HG03280 (cell line): ENCODE measurements at regions not wholly inside any gene's neighbourhood (a gene's known extent, or its start where the extent isn't known, plus 50 kb on each side); places are given as distances from the start of the nearest gene placed in this dataset.

Experiments
- ATAC-seq: cut with Tn5 transposase; IDR thresholded peaks from one replicate; pipeline ENCODE4 v1.9.1; 2021; ENCODE audit warnings: mild to moderate bottlenecking, moderate library complexity; ENCODE audit not compliant: unreplicated experiment

DNA sequence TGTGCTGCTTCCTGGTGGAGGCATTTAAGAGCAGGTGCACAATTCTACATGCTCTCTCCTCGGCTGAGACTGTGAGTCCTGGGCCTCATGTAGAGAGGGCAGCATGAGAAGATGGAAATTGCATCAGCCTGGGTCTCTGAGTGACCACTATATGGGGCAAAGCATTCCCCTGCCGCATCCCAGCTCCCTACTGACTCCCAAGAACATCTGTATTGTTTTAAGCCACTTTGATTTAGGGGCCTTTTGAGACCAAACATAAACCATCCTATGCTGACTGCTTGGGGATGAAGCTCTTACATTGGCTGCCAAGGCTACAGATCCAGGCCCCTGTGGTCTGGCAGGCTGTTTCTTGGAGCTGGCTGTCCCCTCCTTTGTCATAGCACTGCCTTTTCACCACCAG is 101.3 kb upstream of the TBX20 start:
- no peak for ATAC-seq

DNA sequence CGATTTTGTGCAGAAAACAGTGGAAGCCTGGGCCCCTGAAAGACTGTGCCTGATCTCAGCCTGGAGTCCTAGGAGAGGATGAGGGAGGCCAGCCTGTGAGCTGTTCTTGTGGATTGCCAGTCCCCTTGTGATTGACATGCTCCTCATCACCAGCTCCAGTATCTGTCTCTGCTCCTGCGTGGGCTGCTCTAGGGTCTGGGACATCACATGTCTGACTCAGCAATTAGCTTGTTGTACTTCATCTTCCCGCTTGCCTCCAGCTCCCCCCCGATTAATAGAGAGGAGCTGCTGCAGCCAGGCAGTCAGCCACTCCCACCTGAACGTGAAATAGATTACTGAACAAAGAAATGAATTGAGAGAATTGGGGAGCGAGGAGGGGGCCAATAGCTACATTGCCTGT is 99.6 kb upstream of the TBX20 start:
- ATAC-seq, result no peak

DNA sequence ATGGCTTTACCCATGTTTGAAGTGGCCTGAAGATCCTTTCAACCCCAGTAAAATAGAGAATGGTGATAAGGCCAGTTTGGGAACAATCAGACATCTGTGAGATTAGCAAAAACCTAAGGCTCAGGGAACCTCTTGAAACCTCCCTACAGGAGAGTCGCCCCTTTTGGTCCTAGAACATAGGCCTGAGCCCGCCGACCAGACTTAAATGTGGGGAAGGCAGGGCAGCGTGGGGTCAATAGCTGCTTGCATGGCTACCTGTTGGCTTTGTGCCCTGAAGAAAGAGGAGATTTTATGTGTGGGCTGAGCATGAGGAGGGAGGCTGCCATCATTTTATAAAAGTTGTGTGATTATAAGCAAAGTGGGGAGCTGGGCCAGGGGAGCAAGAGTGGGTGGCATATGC is 97.6 kb upstream of the TBX20 start:
- ATAC-seq, result no peak

DNA sequence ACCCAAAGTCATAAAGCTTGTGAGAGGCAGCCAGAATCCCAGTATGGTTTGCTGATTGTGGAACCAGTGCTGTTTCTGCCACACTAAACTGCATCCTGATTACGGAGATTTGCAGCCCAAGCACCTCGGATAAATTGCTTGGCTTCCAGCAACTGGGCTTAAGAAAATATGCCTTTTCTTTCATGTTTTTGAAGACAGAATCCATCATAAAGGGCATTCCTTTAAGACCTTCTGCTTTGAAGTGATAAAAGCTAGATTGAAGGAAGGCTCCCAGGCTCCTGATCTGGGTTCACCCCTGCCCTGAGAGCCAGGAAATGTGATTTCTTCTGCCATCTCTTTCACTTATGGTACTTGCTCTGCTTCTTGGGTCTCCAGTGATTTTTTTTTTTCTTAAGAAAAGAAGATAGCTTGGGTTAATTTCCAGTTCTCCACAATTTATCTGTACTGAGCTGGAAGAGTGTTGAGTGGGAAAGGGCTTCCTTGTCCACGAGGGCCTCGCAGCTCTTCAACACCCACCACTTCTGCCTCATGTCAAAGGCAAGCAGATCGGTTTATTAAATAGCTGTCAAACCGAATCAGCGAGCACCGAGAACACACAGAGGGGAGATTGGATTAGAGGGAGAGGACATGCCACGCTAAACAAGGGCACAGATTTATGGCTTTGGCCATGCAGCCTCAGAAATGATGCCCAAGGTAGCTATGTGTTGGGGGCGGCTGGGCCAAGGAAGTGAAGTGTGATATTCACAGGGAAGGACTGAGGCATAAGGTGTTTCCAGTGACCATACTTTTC is 94.9 kb upstream of the TBX20 start:
- ATAC-seq, result no peak

DNA sequence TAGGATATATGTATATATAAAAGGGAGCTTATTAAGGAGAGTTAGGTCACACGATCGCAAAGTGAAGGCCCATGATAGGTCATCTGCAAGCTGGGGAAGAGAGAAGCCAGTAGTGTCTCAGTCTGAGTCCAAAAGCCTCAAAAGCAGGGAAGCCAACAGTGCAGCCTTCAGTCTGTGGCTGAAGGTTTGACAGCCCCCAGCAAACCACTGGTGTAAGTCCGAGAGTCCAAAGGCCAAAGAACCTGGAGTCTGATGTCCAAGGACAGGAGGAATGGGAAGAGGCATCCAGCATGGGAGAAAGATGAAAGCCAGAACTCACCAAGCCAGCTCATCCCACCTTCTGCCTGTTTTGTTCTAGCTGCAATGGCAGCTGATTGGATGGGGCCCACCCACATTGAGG is 88.9 kb upstream of the TBX20 start:
- ATAC-seq, result no peak

DNA sequence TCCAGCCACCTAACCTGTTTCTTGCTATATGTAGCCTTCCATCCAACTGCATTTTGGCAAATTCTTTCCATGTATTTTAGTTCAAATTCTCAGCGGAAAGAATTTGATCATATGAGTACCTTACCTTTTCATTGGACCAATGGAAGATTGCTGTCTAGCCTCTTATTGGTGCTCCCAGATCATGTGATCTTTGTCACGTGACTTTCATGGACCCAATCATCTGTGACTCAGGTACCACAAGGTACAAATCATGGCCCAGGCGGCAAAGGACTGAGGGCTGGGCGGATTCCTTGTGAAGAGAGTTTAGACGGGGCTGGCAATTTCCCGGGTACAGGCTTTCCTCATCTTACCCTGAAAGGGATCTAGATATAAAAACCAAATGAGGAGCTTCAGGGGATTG is 85.9 kb upstream of the TBX20 start:
- ATAC-seq, result no peak

DNA sequence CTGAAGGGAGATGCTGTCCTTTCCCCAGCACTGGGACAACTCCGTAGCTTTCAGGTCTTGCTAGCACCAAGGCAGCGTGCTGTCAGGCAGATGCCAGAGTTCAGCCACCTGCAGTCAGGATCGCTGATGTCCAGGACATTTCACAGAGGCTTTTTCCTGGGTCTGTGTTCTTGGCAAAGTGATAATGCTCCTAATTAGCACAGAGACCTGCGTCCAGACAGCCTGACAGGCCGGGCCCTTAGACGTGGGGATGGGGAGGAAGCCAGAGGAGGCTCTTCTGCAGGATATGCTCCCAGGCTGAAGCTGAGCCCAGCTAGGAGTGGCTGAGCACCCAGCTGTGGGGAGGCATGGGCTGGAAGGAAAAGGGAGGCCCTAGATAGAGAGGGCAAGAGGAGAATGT is 82.5 kb upstream of the TBX20 start:
- no peak for ATAC-seq

DNA sequence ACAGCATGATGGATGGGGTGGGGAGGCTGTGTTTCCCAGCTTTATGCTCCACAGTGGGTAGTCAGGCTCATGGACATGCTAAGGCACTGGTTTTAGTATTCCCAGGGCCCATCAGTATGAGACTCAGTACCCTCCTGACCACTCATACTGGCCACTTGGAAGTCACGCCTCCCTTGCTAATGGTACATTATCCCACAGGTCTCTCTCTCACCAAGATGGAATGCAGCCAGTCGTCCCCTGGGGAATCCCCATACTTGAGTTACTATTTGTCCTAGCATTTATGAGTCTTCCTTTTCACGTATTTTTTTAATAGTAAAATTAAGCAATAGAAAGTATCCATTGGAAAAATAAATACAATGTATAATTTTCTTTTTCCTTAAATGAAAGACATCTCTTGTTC is 80.6 kb upstream of the TBX20 start:
- no peak for ATAC-seq

DNA sequence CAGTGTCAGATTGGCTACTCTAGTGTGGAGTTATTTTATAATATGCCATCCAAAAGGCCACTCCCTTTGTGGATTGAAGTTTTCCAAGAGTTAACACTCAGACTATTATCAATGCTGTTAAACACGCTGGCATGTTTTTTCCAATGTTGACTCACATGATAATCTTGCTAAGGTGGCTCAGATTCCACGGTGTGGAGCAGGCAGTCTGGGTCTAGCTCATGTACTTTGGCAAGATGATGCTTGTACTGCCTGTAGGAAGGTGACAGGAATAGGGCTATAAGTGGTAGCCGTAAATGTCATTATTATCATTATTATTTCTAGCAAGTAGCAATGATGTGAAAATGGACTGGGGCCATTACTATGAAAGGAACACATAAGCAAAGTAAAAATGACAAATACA is 79.4 kb upstream of the TBX20 start:
- ATAC-seq, result no peak

DNA sequence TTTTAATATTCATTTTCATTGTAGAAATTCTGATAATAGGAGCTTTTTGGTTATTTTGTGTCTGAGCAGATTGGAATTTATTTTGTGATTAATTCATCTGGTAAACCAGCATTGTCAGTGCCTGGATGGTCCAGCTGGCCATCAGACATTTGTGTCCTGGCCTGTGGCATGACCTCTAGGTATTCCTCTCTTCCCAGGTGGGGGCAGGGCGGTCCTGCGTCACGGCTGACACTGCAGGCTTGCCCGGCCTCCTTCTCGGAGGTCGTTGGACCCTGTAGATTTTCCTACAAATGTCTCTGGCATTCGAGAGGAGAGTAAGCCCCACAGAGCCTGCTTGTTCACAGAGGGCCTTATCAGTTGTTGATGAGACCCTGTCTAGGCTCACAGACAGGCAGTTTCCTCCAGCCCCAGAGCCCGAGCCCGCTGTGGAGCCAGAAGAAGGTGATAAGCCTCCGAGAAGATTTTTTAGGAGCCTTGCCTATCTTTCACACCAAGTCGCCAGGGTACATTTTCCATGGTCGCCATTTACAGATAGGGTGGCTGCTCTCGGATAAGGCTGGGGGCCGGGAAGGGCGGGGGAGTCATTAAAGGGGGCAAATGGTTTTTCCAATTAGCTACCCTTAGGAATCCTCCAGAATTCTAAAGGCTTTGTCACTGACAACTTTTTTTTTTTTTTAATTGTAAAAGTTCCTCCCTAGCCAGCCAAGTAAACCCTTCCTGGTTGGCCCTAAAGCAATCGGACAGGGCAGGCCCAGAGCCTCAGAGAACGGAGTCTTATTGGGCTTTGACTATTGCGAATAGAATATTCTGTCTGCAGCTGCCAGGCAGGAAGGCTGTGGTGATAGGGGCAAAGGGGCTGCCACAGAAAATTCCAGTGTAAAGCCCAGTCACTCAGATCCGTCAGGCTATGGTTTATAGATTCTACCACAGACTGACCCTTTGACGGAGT is 78.1 kb upstream of the TBX20 start:
- ATAC-seq, result no peak

DNA sequence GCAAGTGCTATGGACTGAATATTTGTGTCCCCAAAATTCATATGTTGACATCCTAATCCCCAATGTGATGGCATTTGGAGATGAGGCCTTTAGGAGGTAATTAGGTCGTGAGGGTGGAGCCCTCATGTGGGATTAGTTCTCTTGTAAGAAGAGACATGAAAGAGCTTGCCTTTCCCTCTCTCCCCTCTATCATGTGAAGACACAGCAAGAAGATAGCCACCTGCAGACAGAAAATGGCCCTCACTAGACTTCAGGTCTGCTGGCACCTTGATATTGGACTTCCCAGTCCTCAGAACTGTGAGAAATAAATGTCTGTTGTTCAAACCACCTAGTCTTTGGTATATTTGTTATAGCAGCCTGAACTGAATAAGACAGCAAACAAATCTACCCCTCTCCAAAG is 75.1 kb upstream of the TBX20 start:
- ATAC-seq, result no peak

DNA sequence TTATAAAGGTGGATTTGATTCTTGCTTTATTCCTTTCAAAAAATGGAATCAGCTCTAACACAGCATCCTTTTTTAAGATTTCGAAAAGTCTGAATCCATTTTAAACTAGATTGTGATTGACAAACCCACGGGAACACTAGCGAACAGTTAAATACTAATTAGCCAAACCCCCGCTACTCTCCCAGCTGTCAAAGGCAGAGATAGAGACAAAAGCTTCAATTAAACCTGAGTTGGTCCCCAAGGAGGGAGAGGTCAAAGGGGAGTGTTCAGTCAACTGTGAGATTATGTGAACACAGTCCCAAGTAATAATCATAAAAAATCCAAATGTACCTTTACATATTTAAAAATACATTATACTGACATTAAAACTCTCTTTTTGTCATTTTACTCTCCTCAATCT is 65.7 kb upstream of the TBX20 start:
- ATAC-seq, result no peak

DNA sequence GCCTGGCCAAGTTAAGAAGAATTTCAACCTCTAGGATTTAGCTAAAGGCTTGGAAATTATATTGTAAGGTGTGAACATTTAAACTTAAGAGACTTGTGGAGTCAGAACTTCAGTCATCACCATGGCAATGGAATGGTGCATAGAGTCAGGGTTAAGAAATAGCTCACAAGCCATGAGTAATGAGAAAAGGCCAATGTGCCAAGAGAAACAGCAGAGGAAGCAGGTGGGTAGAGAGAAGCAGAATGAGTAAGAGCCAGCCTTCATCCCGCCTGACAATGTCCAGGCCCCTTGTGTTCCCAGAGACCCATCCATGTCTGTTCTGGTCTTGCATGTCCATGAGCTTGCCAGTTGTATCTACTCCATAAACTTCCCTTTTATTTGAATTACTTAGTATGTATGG is 62.6 kb upstream of the TBX20 start:
- no peak for ATAC-seq

DNA sequence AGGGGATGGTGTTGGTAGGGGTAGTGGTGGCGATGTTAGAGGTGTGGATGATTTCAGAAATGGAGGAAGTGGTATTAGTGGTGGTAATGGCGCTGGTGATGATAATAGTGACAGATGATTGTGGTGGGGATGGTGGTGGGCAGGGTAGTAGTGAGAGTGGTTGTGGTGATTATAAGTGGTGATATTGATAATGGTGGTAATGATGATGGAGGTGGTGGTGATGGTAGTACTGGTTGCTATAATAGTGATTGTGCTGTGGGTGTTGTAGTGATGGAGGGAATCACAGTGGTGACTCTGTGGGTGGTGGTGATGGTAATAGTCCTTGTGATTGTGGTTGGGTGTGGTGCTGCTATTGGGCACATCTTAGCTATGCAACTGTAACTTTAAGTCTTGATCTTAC is 61.6 kb upstream of the TBX20 start:
- ATAC-seq, result no peak

DNA sequence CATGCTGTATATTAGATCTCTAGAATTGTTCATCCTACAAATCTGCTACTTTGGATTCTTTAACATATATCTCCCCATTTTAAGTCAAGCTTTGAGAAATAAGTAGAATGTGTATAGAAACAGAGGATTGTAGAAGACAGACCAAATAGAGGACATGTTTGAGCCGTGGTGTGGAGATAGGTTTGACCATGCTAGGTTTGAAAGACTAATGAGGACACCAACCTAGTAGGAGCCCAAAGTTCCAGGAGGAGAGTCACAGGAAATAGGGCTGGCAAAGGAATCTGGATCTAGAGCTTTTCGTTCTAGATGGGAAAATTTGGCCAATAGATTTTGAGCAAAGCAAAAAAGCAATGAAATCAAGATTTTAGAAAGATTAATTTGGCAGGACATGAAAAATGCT is 60.5 kb upstream of the TBX20 start:
- no peak for ATAC-seq

DNA sequence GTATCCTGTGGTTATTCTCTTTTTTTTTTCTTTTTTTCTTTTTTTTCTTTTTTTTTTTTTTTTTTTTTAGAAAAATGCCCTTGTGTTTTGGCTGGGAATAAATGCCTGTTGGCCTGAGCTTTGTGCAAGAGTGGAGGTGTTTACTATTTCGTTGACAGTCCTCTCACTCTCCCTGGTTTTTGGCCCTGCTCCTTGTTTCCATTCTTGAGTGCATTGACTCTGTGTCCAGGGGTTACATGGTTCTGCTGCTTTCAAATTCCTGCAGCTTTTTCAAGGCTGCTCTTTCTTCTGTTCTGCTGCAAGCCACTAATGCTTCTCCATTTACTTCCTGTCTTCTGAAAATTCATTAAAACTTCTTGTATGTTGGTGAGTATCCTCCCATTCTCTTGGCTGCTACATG is 59.7 kb upstream of the TBX20 start:
- ATAC-seq, result no peak
